ENCODE measurements at regions not wholly inside any gene's neighbourhood (a gene's known extent, or its start where the extent isn't known, plus 50 kb on each side); places are given as distances from the start of the nearest gene placed in this dataset.
A peak's percentile ranks its signal among the peaks of the same experiment; 100 is the strongest.

DNA sequence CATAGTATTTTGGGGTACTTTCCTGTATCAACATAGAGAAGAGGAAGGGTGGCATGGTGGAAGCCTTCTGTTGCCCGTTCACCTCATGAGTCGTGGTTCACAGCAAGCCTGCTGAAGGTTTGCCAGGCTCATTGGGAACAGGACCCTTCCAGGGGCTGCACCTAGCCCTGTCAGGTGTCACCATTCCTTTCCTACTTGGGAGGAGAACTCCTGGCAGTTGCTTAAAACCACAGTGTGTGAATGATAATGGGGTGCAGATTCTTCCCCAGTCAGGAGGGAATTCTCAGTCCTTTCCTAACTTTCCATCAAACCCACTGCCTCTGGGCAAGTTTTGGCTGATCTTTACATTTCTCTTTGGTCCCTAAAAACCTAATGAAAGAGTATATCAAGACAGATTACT is 99.4 kb upstream of the CTNND2 start:
- Histone ChIP-seq H3K23me2 (ENCODE audit: low read depth, low read length) (no peaks in the 10 kb centered on the region), H3K23ac (ENCODE audit: insufficient read length) (no peak overlapping the region), H2BK12ac (ENCODE audit: low read depth, low read length) (no peak overlapping the region), H3K4ac (replicated peaks; ENCODE audit: insufficient read length, low read depth, low read length) (no peak overlapping the region), H2AFZ (ENCODE audit: low read length) (no peak overlapping the region), H3K36me3 (ENCODE audit: control insufficient read depth in 2 of 4, insufficient read depth in 4 of 4, low read length in 3 of 4) (no peaks in the 10 kb centered on the region), H3K14ac (ENCODE audit: insufficient read length) (no peak overlapping the region), H3K9ac (replicated peaks in 1 of 4; ENCODE audit: extremely low read depth in 1 of 4, low read depth in 3 of 4, low read length in 3 of 4) (no peak overlapping the region), H4K8ac (ENCODE audit: extremely low read depth, insufficient read depth, low read length) (no peak overlapping the region), H4K20me1 (replicated peaks in 1 of 2; ENCODE audit: control insufficient read depth in 1 of 2, insufficient read depth in 2 of 2, low read length in 2 of 2) (no peaks in the 10 kb centered on the region), H2BK15ac (ENCODE audit: low read length) (no peak overlapping the region), H2AK5ac (ENCODE audit: low read depth, low read length) (no peak overlapping the region), H2BK120ac (replicated peaks; ENCODE audit: low read depth, low read length) (no peak overlapping the region), H3K4me3 (ENCODE audit: extremely low read depth in 1 of 4, insufficient read depth in 2 of 4, low read depth in 3 of 4, low read length in 4 of 4) (no peak overlapping the region), H3K79me1 (ENCODE audit: low read depth, low read length) (no peaks in the 10 kb centered on the region), H3K9me3 (ENCODE audit: insufficient read depth in 2 of 2, low read depth in 1 of 2, low read length in 1 of 2) (peaks cover 3% of the 10 kb centered on the region in 2 experiments; a peak in 2 of 4 replicates), H3K27ac (ENCODE audit: low read depth, low read length) (no peak overlapping the region), H2BK5ac (ENCODE audit: low read depth, low read length) (no peak overlapping the region), H4K91ac (replicated peaks; ENCODE audit: insufficient read length, low read length) (no peak overlapping the region), H3K18ac (ENCODE audit: extremely low read depth, low read length) (no peak overlapping the region), H3K4me1 (replicated peaks in 1 of 4; ENCODE audit: control insufficient read depth in 3 of 4, insufficient read depth in 4 of 4, low read length in 3 of 4) (peaks cover 0 to 5% (median 0%) of the 10 kb centered on the region in 4 experiments; a peak in 1 of 7 replicates), H3K27me3 (replicated peaks in 1 of 4; ENCODE audit: control insufficient read depth in 3 of 4, extremely low read depth in 1 of 4, insufficient read depth in 3 of 4, low read length in 3 of 4) (no peaks in the 10 kb centered on the region), H3K56ac (replicated peaks; ENCODE audit: insufficient read length, low read depth, low read length) (no peak overlapping the region), H3K4me2 (ENCODE audit: insufficient read depth in 1 of 2, low read depth in 2 of 2, low read length in 2 of 2) (no peak overlapping the region), H2BK20ac (ENCODE audit: low read length) (no peak overlapping the region), H4K5ac (ENCODE audit: insufficient read length, low read depth, low read length) (no peak overlapping the region), H3K79me2 (ENCODE audit: control insufficient read depth in 1 of 2, insufficient read depth in 2 of 2, low read length in 2 of 2) (no peaks in the 10 kb centered on the region)
- FAIRE-seq (peak; percentile 86), DNase-seq (ENCODE audit: low read depth in 1 of 2, low spot score in 2 of 2) (peak in 1 of 2 experiments; percentile 15)
- 81% methylated on average over 2 of the region's 2 CpGs; no CpG with 5 or more reads in 1 of the 2 experiments for WGBS, 2 experiments (ENCODE audit: extremely low coverage in 1 of 2, insufficient coverage in 1 of 2, insufficient read length in 1 of 2, insufficient replicate concordance in 2 of 2, low coverage in 1 of 2, low lambda C conversion rate in 2 of 2, missing lambda C conversion rate in 1 of 2)
- POLR2A ChIA-PET (ENCODE audit: partially characterized antibody), result no interaction called here
- TF ChIP-seq CHD2 (IDR thresholded peaks at IDR 0.05; ENCODE audit: low read length) (no peak), CTBP2 (IDR thresholded peaks at IDR 0.05; ENCODE audit: borderline replicate concordance, insufficient read depth, insufficient read length, low read length) (no peak), TEAD4 (IDR thresholded peaks at IDR 0.05; ENCODE audit: low read depth, low read length) (peak; percentile 11; the same call in 1 of the 2 replicates), RBBP5 (IDR thresholded peaks at IDR 0.05; ENCODE audit: borderline replicate concordance, low read depth, low read length) (no peak), FOSL1 (IDR thresholded peaks at IDR 0.05; ENCODE audit: insufficient read depth, low read depth, low read length) (no peak), POLR2AphosphoS5 (IDR thresholded peaks at IDR 0.05; ENCODE audit: low read depth, low read length) (no peak), JUN (IDR thresholded peaks at IDR 0.05; ENCODE audit: low read depth, low read length) (no peak), SIRT6 (IDR thresholded peaks at IDR 0.05; ENCODE audit: low read length) (no peak)
- CTCF ChIA-PET (ENCODE audit: partially characterized antibody), result no interaction called here

All from H1 (cell line).